ENCODE measurements at regions not wholly inside any gene's neighbourhood (a gene's known extent, or its start where the extent isn't known, plus 50 kb on each side); places are given as distances from the start of the nearest gene placed in this dataset.

GRCh38 chr4:8773124-8773931 is 98.3 kb downstream of the HMX1 start:
- DNase-seq = no peak

- no peak for DNase-seq
Measured at GRCh38 chr4:8772499-8773123, 99.0 kb downstream of the HMX1 start.

- DNase-seq = no peak
Measured at GRCh38 chr4:8771666-8772065, 100.0 kb downstream of the HMX1 start.

- no peak for DNase-seq
Measured at GRCh38 chr4:8771258-8771590, 100.4 kb downstream of the HMX1 start.

- DNase-seq = no peak
Measured at GRCh38 chr4:8770518-8771257, 101.0 kb downstream of the HMX1 start.

GRCh38 chr4:8769645-8770517 is 101.8 kb downstream of the HMX1 start:
- DNase-seq = no peak

- no peak for DNase-seq
Measured at GRCh38 chr4:8768357-8768999, 103.2 kb downstream of the HMX1 start.

GRCh38 chr4:8766610-8767009 is 105.0 kb downstream of the HMX1 start:
- no peak for DNase-seq

GRCh38 chr4:8765631-8766590 is 105.7 kb downstream of the HMX1 start:
- DNase-seq = no peak

- DNase-seq = no peak
Measured at GRCh38 chr4:8765084-8765483, 106.6 kb downstream of the HMX1 start.

- DNase-seq = no peak
Measured at GRCh38 chr4:8763966-8764901, 107.4 kb downstream of the HMX1 start.

- DNase-seq = no peak
Measured at GRCh38 chr4:8762951-8763735, 108.5 kb downstream of the HMX1 start.

GRCh38 chr4:8762356-8762755 is 109.3 kb downstream of the HMX1 start:
- no peak for DNase-seq

- no peak for DNase-seq
Measured at GRCh38 chr4:8761824-8762205, 109.8 kb downstream of the HMX1 start.

- no peak for DNase-seq
Measured at GRCh38 chr4:8761167-8761823, 110.3 kb downstream of the HMX1 start.

GRCh38 chr4:8760561-8760960 is 111.1 kb downstream of the HMX1 start:
- DNase-seq = no peak

GRCh38 chr4:8759987-8760386 is 111.7 kb downstream of the HMX1 start:
- DNase-seq = no peak

GRCh38 chr4:8756816-8757215 is 114.8 kb downstream of the HMX1 start:
- DNase-seq = no peak

Data from NCI-H1930 (cell line).